GM19468 (cell line): ENCODE measurements at regions not wholly inside any gene's neighbourhood (a gene's known extent, or its start where the extent isn't known, plus 50 kb on each side); places are given as distances from the start of the nearest gene placed in this dataset.
"Not testable (repeated sequence)": the region's sequence is repeated elsewhere in the genome, so short reads cannot be mapped to it uniquely, and the experiment has no call there.

ENCODE experiments used
- ATAC-seq: cut with Tn5 transposase; IDR thresholded peaks from one replicate; pipeline ENCODE4 v1.9.1; 2021; ENCODE audit warnings: mild to moderate bottlenecking, moderate library complexity, moderate number of reproducible peaks; ENCODE audit not compliant: unreplicated experiment; ENCODE audit errors: extremely low read depth

- ATAC-seq: no peak
Measured at GRCh38 chr10:44280226-44281014, 104.5 kb downstream of the CXCL12 start.

GRCh38 chr10:44279426-44280126 lies 105.3 kb downstream of the CXCL12 start:
- ATAC-seq: no peak

GRCh38 chr10:44278837-44279324 lies 106.0 kb downstream of the CXCL12 start:
- ATAC-seq: no peak

GRCh38 chr10:44268435-44268948 lies 116.4 kb downstream of the CXCL12 start:
- not testable (repeated sequence) for ATAC-seq

GRCh38 chr10:44267007-44267406 lies 117.9 kb downstream of the CXCL12 start:
- no peak for ATAC-seq

GRCh38 chr10:44264244-44264643 lies 120.7 kb downstream of the CXCL12 start:
- no peak for ATAC-seq

GRCh38 chr10:44263771-44264170 lies 121.1 kb downstream of the CXCL12 start:
- ATAC-seq: no peak

- ATAC-seq: no peak
Measured at GRCh38 chr10:44262551-44263251, 122.2 kb downstream of the CXCL12 start.

GRCh38 chr10:44261710-44262455 lies 123.0 kb downstream of the CXCL12 start:
- ATAC-seq: no peak

GRCh38 chr10:44261296-44261695 lies 123.6 kb downstream of the CXCL12 start:
- no peak for ATAC-seq

- ATAC-seq: no peak
Measured at GRCh38 chr10:44260286-44260928, 124.5 kb downstream of the CXCL12 start.

- no peak for ATAC-seq
Measured at GRCh38 chr10:44259090-44259874, 125.6 kb downstream of the CXCL12 start.

GRCh38 chr10:44258460-44259089 lies 126.3 kb downstream of the CXCL12 start:
- no peak for ATAC-seq

GRCh38 chr10:44258019-44258418 lies 126.9 kb downstream of the CXCL12 start:
- ATAC-seq: no peak

GRCh38 chr10:44253769-44254462 lies 131.0 kb downstream of the CXCL12 start:
- no peak for ATAC-seq

- ATAC-seq: not testable (repeated sequence)
Measured at GRCh38 chr10:44252631-44253030, 132.3 kb downstream of the CXCL12 start.

GRCh38 chr10:44249933-44250332 lies 135.0 kb downstream of the CXCL12 start:
- ATAC-seq: not testable (repeated sequence)

GRCh38 chr10:44249490-44249889 lies 135.4 kb downstream of the CXCL12 start:
- no peak for ATAC-seq
